A673 (cell line): ENCODE measurements at regions not wholly inside any gene's neighbourhood (a gene's known extent, or its start where the extent isn't known, plus 50 kb on each side); places are given as distances from the start of the nearest gene placed in this dataset.

Experiments used
- BruUV-seq: library from RNA; stranded (reverse); fragments of 400-500 nt; replicated peaks from 2 replicates; lab custom pipeline; 2021; lab: Mats Ljungman, UMichigan
- CTCF ChIA-PET: fragments of 300-600 bp; sonication (Branson Sonifier 250); formaldehyde crosslinking; loops from one replicate; lab custom pipeline; 2022; ENCODE audit warnings: antibody characterized with exemption; lab: Charles Lee
- POLR2A ChIA-PET: fragments of 300-600 bp; sonication (Branson Sonifier 250); formaldehyde crosslinking; loops from one replicate; lab custom pipeline; 2022; ENCODE audit warnings: antibody characterized with exemption; ENCODE audit not compliant: low non-redundant PET; lab: Charles Lee
- DNase-seq: peaks from one replicate; pipeline ENCODE4 v3.0.0-alpha.2; 2015; ENCODE audit warnings: low spot score
- H3K27ac ChIP-seq: fragments of 200-600 bp; sonication (generic); 2 replicates; pipeline ENCODE4 v1.5.1; 2016; ENCODE audit warnings: mixed run types, low read depth, mild to moderate bottlenecking, mixed read lengths, antibody characterized with exemption, low read length; ENCODE audit not compliant: poor library complexity, severe bottlenecking
- H3K27me3 ChIP-seq: fragments of 200-600 bp; sonication (generic); replicated peaks from 2 replicates; pipeline ENCODE4 v1.6.1; 2017; ENCODE audit warnings: mixed run types, low read depth, mild to moderate bottlenecking, mixed read lengths, antibody characterized with exemption, low read length; ENCODE audit not compliant: insufficient read depth, poor library complexity
- H3K36me3 ChIP-seq: fragments of 200-600 bp; sonication (generic); 2 replicates; pipeline ENCODE4 v1.6.1; 2016; ENCODE audit warnings: mixed run types, mild to moderate bottlenecking, mixed read lengths, antibody characterized with exemption, low read length; ENCODE audit not compliant: insufficient read depth, poor library complexity, severe bottlenecking
- H3K4me1 ChIP-seq: fragments of 200-600 bp; sonication (generic); 2 replicates; pipeline ENCODE4 v1.6.1; 2017; ENCODE audit warnings: mixed run types, mild to moderate bottlenecking, mixed read lengths, antibody characterized with exemption, low read length; ENCODE audit not compliant: insufficient read depth, poor library complexity, severe bottlenecking
- H3K4me3 ChIP-seq: fragments of 200-600 bp; sonication (generic); 2 replicates; pipeline ENCODE4 v1.5.1; 2016; ENCODE audit warnings: low read depth, mixed run types, mild to moderate bottlenecking, mixed read lengths, low read length; ENCODE audit not compliant: poor library complexity, severe bottlenecking
- H3K9me3 ChIP-seq: fragments of 200-600 bp; sonication (generic); 2 replicates; pipeline ENCODE4 v1.6.1; 2016; ENCODE audit warnings: mixed run types, low read depth, mild to moderate bottlenecking, mixed read lengths, antibody characterized with exemption, low read length; ENCODE audit not compliant: poor library complexity, severe bottlenecking
- CTCF ChIP-seq: fragments of 300-800, 200-600 bp; sonication (generic); conservative IDR thresholded peaks from 2 replicates; pipeline ENCODE4 v1.5.1; 2017; ENCODE audit warnings: low read depth, mild to moderate bottlenecking, antibody characterized with exemption, low read length, moderate library complexity, mixed read lengths
- EZH2 ChIP-seq: fragments of 200-600 bp; sonication (generic); IDR thresholded peaks from 2 replicates; pipeline ENCODE4 v1.6.1; 2017; ENCODE audit warnings: borderline replicate concordance, low read depth, mild to moderate bottlenecking, mixed read lengths, antibody characterized with exemption, low read length; ENCODE audit not compliant: poor library complexity, severe bottlenecking
- intact Hi-C: fragments of 100-400 bp; cut with micrococcal nuclease; formaldehyde crosslinking; loops from one replicate; pipeline ENCODE4 v1.10.0; 2022; ENCODE audit not compliant: unreplicated experiment

- no peaks in the 10 kb centered on the region for H3K36me3 ChIP-seq
- no peak overlapping the region for H3K4me3 ChIP-seq
- no peaks in the 10 kb centered on the region for H3K27me3 ChIP-seq
- POLR2A ChIA-PET: no interaction called here
- CTCF ChIA-PET: no interaction called here
- no peak for DNase-seq
- no peaks in the 10 kb centered on the region for H3K4me1 ChIP-seq
- no TSS peak for BruUV-seq
- intact Hi-C loops: loop anchor here (5.0 kb wide), 1 partner anchor 51 kb away; no protein-coding TSS in a partner anchor
- TF ChIP-seq EZH2: no peak
- TF ChIP-seq CTCF: no peak
- H3K27ac ChIP-seq: no peak overlapping the region
- no peaks in the 10 kb centered on the region for H3K9me3 ChIP-seq
These were observed 1043.1 kb downstream of the TLE1 start for GRCh38 chr9:80646211-80646610.

GRCh38 chr9:80644044-80644443 lies 1045.3 kb downstream of the TLE1 start:
- TF ChIP-seq EZH2: no peak
- no peak for TF ChIP-seq CTCF
- CTCF ChIA-PET: no interaction called here
- H3K4me3 ChIP-seq: no peak overlapping the region
- H3K27me3 ChIP-seq: no peaks in the 10 kb centered on the region
- no peaks in the 10 kb centered on the region for H3K9me3 ChIP-seq
- POLR2A ChIA-PET: no interaction called here
- H3K4me1 ChIP-seq: no peaks in the 10 kb centered on the region
- DNase-seq: no peak
- H3K27ac ChIP-seq: no peak overlapping the region
- no TSS peak for BruUV-seq
- intact Hi-C loops: no loop called here
- H3K36me3 ChIP-seq: no peaks in the 10 kb centered on the region

GRCh38 chr9:80635065-80635464 lies 1054.3 kb downstream of the TLE1 start:
- H3K4me1 ChIP-seq: no peaks in the 10 kb centered on the region
- no peak for DNase-seq
- POLR2A ChIA-PET: no interaction called here
- H3K27ac ChIP-seq: no peak overlapping the region
- BruUV-seq: no TSS peak
- H3K27me3 ChIP-seq: no peaks in the 10 kb centered on the region
- peaks cover 14% of the 10 kb centered on the region for H3K9me3 ChIP-seq
- no peak for TF ChIP-seq CTCF
- no peak for TF ChIP-seq EZH2
- H3K36me3 ChIP-seq: no peaks in the 10 kb centered on the region
- H3K4me3 ChIP-seq: no peak overlapping the region
- intact Hi-C loops: no loop called here
- CTCF ChIA-PET: no interaction called here
